ENCODE measurements at regions not wholly inside any gene's neighbourhood (a gene's known extent, or its start where the extent isn't known, plus 50 kb on each side); places are given as distances from the start of the nearest gene placed in this dataset.

DNA sequence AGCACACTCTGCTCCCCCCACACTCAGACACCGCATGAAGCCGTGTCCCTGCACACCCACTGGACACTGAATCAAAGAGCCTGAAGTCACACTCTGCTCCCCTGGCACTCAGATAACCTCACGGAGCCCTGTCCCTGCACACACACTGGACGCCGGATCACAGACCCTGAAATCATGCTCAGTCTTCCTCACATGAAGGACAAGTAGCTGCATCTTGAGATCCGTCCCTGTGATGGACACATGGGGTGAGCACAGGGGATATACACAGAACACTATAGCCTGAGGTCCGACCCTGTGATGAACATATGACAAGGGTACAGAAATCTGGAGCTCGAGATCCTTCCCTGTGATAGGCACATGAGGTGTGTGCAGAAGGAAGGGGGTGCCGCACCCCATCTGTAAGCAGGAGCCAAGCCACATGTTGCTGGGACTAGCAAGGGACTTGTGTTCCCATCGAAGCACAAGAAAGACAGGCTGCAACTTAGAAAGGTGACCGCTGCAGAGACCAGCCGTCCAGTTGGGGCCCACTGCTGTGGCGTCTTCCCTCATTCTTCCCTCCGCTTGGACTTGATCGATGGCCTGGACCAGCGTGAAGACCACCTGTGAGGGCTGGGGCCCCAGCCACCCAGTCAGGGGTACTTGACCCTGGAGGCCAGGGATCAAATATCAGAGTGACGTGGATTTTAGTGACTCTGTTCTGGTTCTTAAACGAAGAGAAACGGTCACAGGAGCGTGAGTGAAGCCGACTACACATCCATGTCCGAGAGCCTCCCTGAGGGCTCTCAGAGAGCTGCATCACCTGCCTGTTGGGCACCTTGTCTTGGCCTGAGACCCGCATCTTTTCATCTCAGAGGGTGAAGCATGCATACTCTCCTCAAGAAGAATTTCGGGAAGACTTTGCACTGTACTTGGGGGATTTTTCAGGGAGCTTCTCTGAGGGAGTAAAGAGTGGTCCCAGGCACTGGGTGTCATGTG lies 391.7 kb upstream of the SALL3 start:
- DNase-seq = no peak

DNA sequence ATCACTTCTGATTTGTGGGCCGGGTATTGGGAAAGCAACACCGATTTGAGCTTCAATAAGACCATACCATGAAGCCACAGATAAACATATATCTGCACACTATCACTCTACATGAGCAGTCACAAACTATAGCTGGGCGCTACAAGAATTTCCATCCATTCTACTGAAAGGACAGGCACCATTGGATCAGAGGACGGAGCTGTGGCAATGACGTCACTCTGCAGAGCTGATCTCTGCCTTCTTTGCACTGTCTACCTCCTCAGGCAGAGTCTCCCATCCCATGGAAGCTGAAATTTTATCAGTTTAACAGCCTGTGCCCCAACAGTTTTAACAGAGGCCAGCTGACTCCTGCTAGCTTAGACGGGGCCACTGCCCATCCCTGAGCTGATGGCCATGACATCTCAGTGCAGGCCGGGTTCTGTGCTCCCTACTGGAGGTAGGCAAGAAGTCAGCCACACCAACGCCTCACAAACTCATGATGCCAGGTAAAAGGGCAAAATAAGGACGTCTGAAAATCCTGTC lies 389.6 kb upstream of the SALL3 start:
- DNase-seq = no peak

DNA sequence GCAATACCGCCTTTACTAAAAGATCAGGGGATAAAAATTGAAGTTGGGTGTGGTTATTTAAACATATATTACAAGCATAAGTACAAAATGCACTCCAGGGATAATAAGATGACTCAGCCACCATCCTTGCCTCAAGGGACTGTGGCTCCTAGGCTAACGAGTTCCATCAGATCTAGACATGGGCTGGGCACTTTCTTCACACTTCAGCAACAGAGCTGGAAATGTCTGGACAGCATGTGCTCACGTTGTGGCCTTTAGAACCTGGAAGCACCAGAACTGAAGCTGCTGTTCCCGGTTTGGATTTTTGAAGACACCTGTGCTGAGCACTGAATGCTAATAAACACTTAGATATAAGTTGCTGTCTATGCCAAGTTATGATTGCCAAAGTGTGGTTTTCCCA lies 384.2 kb upstream of the SALL3 start:
- no peak for DNase-seq

DNA sequence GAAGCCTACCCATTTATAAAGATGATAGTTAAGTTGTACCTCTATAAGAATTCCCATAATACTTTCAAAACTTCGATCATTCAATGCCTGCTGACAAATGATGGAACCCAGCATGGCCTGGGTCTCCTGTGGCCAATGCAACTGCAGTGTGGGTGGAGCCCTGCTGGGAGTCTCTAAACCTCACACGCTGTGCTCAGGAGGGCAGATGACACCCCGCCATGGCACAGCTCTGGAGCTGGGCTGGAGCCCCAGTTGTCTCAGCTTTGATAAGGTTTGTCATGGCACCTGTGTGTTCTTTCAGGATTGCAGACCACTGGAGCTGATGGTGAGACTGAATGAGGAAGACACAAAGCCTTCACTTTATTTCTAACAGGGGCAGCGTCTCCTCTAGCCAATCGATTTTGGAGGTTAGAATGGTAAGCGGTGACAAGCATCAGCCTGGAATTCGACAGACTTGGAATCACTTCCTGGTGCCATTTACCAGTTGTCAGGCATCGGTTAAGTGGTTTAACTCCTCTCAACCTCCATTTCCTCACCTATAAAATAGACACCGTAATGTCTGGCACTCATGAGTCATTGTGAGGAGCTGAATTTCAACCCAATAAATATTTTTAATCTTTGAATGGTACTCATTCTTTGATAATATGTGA lies 383.6 kb upstream of the SALL3 start:
- no peak for DNase-seq

DNA sequence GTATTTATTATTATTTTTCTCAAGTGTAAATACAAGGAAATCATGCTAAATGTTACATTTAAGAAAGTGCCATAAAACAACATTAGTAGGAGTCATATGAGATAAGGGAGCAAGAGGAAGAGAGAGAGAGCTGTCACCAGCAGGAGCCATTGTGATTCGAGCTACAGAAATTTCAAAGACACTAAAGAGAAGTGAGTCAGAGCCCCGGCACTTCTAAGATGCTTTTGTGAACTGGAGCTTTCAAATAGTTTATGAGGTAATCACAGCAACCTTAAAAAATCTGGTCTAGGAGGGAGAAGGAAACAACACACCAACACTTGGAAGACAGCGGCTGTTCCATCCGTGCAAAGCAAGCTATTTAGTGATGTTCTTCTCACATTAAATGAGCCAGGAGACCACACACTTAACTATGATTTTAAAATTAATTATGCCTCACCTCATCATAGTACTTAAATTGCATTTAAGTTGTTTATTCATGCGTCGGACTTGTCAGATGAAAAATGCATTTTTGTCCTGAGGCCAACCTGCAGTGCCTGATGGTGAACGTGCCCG lies 382.7 kb upstream of the SALL3 start:
- no peak for DNase-seq

DNA sequence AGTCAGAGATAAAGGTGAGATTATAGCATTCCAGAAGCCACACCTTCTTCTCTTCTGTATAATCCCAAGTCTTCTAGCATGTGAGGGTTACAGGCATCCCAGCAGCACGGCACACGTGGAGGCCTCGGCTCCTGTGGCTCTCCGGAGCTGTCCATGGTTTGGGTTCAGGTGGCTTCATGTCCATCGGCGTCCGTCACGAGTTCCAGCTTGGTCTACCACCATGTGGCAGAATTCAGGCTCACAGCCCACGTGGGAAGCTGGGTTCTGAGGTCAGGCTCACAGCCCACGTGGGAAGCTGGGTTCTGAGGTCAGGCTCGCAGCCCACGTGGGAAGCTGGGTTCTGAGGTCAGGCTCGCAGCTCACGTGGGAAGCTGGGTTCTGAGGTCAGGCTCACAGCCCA lies 378.3 kb upstream of the SALL3 start:
- no peak for DNase-seq

DNA sequence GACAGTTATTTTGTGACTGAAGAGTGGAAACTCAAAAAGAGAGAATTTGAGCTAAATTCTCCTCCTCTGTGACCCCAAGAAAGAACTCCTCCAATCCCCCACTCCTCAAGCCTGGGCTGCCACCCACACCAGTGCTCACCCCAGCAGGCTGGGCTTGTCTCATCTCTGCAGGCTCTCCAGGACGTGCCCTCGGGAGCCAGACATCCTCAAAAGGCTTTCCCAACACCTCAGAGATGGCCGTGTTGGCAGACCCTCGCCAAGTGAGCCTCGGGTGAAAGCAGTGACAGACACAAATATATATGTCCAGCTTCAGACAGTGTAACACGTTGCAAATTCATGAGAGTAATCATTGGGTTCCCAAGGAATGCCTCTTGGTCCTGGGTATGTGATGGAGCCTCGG lies 377.7 kb upstream of the SALL3 start:
- DNase-seq = no peak

DNA sequence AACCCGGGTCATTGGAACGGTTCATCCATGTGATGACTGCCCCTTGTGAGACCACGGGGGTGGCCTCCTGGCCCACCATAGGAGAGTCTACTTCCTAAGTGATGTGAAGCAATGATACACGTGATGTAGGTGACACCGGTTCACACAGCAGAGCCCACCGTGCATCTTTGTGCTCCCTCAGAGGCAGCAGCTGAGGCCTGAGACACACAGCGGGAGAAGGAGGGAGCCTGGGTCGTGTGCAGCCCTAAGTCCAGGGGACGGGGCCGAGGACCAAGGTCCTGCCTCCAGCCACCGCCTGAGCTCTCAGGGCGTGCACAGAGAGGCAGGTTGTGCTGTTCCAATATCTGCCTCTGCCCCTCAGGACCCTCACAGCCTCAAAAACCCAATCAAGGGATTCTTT lies 377.2 kb upstream of the SALL3 start:
- no peak for DNase-seq

DNA sequence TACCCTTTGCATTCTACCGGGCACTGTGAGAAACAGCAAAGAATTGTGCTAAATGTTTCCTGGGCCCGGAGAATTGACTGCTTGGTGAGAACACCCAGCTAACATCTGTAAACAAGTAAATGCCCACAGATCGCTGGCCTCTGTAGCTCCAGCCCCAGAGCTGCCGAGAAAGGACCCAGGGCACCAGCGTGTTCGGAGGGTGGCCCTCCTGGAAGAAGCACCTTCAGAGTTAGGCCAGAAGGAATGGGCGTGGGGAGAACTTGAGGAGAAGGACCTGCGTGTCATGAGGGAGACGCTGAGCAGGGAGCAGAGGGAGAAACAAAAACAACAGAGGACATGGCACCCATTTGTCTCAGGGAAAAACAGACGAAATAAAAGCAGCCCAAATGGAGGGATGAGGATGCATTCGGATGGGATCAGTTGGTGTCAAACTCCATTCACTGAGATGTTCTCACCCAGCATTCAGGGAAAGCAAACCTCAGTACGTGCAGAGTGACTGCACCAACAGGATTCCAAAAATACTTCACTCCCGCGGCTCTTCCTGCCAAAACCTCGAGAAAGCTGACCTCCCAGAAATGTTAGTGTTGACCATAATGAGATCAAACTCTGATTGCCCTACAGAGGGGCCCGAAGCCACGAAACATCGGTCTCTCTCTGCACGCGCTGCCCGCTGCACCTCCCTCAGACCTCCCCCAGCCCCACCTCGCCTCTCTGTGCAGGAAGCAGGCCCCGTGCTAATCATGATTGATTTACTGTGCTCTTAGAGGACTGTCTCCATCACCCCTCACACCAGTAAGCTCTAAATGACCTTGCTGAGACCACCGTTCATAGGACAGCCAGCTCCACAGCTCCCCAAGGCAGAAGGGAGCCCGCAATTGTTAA lies 376.3 kb upstream of the SALL3 start:
- DNase-seq = no peak

DNA sequence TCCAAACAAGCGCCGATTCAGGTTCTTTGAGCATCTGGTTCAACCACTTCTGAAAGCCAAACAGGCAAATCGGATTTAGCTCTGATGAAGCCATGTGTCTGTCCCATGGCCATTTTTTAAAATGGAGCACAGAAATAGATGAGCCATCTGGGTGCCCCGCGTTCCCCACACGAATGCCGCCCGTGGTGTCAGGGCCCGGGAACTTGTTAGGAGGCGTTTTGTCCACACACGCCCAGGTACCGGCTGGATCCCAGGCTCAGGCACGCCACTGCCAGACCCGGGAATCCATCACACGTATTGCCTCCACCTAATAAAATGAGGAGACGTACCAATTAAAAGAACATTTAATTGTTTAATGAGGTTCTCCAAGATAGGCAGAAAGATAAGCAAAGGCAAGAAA lies 374.4 kb upstream of the SALL3 start:
- no peak for DNase-seq

DNA sequence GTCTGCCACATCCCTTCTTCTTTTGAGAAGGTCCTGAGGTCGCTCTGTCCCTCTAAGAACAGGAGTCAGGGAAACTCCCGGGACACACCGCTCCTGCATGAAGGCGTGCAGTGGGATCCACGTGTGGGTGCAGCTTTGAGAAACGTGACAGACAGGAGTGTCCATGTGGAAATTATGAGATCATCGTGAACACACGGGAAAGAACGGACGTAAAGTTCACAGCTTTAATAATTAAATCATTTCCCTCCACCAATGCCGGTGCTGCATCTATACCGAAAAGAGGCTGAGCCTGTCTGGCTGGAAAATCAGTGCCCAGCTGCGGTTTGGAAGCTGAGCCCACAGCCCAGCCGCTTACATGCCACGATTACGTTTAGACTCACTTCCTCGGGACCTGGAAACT lies 372.4 kb upstream of the SALL3 start:
- DNase-seq = no peak

DNA sequence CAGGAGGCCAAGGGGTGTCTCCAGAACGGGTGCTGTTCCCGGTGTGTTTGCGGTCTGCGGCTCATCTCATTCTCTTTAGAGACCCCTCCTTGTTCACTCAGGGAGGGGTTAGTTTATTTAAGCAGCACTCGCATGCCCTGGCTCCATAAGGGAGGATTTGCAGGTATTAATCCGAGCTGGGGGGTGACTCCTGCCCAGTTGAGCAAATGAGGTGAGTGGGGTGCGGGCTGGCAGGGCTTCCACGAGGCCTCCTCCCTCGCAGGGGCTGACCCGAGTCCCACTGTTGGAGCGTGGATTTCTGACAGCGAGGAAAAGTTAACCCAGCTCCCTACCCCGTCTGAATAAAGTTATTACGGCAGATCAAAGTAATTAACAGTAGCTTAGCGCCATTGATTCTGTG lies 371.8 kb upstream of the SALL3 start:
- DNase-seq = no peak

DNA sequence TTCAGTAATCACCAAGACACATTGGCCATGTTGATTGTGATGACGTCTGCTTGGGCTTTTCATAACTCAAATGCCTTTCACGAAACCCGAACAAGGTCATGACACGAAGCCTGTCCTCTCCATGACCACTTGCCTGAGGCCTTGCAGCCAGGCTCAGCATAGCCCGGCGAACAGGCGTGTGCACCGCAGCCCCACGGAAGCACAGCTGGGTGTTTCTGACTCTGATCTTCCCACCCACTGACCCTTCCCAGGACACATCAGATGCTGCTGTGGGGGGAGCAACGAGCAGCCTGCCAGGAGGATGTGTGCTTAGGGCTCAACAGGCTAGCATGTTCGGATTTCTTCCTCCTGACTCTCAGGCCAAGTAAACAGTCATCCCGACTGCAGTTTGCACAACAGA lies 369.4 kb upstream of the SALL3 start:
- DNase-seq = no peak

DNA sequence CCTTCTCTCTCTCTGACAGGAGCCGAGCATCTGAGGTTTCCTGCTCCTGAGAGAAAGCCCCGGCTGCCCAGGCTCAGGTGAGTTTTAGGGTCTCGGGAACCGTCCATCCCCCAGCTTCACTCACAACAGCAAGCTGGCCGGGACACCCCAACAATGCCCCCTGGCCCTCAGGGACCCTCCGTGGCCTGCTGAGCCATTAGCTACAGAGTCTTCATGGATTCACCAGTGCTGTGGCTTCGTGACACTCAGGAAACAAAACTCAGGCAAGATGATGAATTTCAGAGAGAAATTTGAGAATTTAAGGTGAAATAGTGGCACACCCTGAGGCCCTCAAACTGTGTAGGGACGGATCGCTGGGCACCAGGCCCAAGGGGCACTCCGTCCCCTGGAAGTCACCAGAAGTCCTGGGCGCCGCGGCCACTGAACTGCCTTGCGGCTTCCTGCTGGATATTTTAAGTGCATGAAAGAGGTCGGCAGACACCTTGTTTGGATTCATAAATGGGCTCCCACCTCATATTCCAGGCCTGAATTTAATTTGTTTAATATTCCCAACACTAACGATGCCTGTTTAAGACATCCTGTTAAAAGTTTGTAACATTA lies 368.3 kb upstream of the SALL3 start:
- no peak for DNase-seq

DNA sequence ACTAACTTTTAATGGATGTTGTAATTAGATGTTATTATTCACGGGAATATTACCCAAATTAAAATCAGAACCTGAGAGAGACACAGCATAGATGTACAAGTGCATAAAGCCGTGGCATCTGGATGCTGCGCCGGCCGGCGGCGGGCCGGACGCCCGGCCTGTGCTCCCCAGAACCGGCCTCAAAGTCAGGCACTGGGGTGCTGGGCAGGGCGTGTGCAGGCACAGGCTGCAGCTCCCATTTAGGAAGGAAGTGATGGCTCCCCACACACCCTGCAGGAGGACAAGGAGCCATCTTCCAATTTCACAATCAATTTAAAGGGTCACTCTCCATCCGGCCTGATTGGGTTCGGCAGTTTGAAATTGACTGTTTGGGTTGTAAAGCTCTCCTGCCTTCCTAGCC lies 367.7 kb upstream of the SALL3 start:
- DNase-seq = no peak

DNA sequence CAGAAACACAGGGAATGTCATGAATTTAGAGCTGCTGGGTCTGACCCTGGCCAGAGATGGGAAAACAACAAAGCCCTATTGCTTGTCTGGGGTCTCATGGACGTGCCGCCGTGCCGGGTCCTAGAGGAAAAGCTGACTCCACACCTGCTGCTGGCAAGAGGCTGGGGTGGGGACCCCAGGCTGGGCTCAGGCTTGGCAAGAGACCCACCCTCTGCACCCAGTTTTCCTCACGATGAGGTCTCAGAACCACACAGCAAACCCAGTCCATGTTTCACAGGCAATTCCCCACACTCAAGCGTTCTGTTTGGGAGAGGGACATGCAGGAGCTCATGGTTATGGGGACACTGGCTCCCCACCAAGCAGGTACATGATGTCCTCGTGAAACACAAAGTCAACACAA lies 367.3 kb upstream of the SALL3 start:
- no peak for DNase-seq

DNA sequence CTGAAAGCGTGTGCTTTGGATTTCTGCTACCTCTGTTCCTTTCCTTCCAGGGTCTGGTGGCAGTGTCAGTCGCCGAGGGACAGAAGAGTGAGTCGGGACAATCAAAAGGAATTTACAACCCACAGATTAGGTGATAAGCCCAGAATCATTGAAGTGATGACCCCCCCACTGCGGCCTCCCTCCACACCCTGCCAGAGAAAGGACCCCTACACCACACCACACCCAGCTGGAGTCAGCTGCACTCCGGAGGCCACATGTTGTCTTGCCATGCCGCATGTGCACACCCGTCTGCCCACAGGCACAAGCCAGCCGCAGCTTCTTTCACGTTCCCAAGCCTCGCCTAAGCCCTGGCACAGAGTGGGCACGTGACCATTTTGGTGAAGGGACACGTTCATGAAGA lies 366.8 kb upstream of the SALL3 start:
- no peak for DNase-seq

DNA sequence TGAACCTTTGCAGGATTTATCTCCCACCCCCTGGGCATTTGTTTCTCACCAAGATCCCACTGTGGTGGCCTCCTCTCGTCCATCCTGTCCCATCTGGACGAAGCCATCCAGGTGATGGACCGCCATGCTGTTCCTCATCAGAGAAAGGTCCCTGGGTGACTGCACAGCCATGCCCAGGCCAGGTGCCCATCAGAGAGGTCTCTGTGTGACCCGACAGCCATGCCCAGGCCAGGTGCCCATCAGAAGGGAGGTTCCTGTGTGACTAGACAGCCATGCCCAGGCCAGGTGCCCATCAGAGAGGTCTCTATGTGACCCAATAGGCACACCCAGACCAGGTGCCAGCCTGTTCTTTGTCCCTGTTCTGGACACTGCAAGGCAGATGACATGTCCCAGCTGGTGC lies 360.9 kb upstream of the SALL3 start:
- DNase-seq = no peak

DNA sequence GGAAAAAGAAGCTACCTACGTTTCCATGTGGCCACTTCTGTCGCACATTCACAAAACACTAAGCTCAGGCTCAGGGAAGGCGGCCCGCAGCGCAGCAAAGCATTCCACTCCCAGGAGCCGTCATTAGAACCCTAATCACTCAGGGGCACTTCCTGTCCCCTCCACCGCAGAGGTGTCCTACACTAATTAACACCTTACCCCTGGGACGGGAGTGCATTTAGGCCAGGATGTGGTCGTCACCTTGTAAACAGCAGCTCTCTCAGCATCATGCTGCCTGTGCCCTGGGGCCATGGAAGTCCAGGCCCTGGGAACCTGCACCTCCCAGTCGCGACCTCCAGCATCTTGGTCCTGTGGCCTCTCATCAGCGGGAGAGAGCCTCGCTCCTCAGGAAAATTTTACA lies 359.8 kb upstream of the SALL3 start:
- no peak for DNase-seq

DNA sequence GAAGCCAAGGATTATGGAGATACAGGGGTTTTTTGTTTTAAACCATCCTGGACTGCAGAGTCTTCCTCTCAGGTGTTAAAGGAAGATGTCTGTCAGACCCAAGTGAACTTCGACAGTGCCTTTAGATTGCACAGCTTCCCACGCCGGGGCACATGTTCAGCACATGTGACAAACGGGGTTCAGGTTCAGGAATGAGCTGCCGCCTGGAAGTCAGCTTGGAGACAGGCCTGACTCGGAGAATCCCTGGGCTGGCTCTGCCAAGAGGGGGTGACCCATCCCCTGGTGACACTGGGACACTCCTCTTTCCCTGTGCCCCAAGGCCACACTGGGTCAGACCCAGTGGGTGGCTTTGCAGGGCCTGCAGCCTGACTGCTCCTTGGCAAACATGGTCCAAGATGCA lies 359.3 kb upstream of the SALL3 start:
- DNase-seq = no peak

DNA sequence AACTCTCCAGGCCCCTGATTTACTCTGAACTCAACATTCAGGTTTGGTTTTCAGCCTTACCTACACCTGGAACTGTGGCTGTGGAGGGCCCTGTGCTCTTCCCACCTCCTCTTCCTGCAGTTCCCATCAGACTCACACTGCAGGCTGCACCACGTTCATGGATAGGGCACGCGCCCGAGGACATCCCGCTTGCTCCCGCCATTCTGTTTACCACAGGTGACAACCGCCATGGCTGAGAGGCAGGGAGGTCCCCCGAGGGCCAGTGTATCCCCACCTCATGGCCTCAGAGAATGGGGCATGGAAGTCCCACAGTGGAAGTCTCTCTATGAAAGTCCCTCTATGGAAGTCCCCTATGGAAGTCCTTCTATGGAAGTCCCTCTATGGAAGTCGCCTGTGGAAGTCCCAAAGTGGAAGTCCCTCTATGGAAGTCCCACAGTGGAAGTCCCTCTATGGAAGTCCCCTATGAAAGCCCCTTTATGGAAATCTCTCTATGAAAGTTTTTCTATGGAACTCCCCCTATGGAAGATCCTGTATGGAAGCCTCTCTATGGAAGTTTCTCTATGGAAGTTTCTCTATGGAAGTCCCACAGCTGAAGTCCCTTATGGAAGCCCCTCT lies 358.4 kb upstream of the SALL3 start:
- DNase-seq = no peak

DNA sequence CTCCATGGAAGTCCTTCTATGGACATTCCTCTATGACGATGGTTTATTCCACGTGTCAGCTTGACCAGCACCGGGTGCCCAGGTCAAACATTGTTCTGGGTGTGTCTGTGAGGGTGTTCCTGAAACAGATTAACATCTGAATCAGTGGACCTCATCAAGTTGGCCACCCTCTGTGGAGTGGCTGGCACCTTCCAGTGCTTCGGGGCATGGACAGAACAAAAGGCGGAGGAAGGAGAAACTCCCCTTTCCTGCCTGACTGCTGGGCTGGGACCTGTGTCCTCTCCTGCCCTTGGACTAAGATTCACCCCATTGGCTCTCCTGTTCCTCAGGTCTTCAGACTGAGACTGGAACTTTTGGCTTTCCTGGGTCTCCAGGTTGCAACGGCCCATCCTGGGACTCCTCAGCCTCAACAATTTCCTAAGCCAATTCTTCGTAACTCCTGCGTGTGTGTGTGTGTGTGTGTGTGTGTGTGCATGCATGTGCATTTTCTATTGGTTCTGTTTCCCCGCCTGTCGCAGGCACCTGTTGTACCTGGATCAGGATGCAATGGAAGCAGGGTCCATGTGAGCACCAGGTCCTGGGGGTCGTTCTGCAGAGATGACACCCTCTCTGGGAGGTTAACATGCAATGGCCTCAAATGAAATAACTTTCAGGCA lies 357.2 kb upstream of the SALL3 start:
- DNase-seq = no peak

All from SHP77 treated with DMSO at 0.1 percent for 48 hours (cell line).